ENCODE measurements at regions not wholly inside any gene's neighbourhood (a gene's known extent, or its start where the extent isn't known, plus 50 kb on each side); places are given as distances from the start of the nearest gene placed in this dataset.
"Not testable (repeated sequence)": the region's sequence is repeated elsewhere in the genome, so short reads cannot be mapped to it uniquely, and the experiment has no call there.

DNA sequence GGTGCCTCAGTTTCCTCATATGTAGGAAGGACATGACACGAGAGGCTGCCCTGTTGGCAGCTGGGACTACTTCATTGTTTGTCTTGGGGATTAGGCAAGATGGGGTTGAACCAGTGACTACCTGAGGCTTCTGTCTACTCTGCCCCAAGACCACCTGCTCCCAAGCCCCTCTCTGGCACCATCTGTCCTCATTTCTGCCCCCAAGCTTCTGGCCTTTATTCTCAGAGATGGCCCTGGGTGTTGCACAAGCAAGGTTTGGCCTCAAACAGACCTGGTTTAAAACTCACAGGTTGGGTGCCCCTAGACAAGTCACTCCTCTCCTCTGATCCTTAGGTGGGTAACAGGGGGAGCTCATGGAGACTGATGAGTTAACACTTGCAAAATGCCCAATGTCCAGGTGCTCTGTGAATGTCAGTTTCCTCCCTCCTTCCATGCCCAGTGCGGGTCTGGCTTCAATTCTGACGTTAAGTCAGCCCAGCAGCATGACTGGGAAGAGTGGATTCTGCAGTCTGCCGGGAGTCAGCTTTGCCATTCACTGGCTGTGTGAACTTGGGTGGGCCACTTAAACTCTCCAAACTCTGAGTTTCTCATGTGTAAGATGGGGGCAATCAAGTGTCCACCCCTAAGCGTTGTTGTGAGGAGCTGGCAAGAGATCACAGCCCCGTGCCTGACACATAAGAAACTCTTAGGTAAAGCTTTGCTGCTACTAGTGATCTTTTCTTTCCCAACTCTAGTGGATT lies 84.5 kb upstream of the TOX2 start:
- H3K9me3 Mint-ChIP-seq, result peaks cover 5% of the 10 kb centered on the region
- no peak overlapping the region for H3K27ac Mint-ChIP-seq
- H3K4me3 Mint-ChIP-seq, result no peak overlapping the region
- no peaks in the 10 kb centered on the region for H3K4me1 Mint-ChIP-seq
- H3K27me3 Mint-ChIP-seq (ENCODE audit: low read depth, poor library complexity), result peaks cover 47% of the 10 kb centered on the region
- TF ChIP-seq, protein P1, sequence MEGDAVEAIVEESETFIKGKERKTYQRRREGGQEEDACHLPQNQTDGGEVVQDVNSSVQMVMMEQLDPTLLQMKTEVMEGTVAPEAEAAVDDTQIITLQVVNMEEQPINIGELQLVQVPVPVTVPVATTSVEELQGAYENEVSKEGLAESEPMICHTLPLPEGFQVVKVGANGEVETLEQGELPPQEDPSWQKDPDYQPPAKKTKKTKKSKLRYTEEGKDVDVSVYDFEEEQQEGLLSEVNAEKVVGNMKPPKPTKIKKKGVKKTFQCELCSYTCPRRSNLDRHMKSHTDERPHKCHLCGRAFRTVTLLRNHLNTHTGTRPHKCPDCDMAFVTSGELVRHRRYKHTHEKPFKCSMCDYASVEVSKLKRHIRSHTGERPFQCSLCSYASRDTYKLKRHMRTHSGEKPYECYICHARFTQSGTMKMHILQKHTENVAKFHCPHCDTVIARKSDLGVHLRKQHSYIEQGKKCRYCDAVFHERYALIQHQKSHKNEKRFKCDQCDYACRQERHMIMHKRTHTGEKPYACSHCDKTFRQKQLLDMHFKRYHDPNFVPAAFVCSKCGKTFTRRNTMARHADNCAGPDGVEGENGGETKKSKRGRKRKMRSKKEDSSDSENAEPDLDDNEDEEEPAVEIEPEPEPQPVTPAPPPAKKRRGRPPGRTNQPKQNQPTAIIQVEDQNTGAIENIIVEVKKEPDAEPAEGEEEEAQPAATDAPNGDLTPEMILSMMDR (IDR thresholded peaks at IDR 0.05), result no peak
- DNase-seq, result no peak
- no peaks in the 10 kb centered on the region for H3K36me3 Mint-ChIP-seq (ENCODE audit: low read depth)

DNA sequence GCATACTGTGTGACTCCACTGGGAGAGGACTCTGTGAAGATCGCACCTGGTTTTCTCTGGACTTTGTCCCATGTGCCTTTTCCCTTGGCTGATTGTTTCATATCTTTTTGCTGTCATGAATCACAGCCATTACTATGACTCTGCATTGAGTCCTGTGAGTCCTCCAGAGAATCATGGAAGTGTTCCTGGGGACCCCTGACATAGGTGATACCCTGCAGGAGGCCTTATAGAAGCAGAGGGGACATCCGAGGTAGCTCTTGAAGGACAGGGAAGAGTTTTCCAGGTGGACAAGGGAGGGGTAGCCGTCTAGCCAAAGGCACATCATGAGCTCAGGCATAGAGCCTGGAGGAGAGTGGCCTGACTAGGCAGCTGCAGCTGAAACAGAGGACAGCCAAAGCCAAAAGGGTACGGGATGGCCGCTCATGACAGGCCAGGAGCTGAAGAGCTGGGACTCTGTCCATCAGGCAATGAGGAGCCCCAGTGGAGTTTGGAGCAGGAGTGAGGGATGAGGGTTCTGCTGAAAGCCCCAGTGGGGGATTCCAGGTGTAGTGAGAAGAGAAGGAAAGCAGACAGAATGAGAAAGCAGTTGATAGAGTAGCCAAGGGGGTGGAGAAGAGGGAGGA lies 86.6 kb upstream of the TOX2 start:
- TF ChIP-seq, protein P1 (IDR thresholded peaks at IDR 0.05), result no peak
- Mint-ChIP-seq H3K27ac (no peak overlapping the region), H3K27me3 (ENCODE audit: low read depth, poor library complexity) (peaks cover 48% of the 10 kb centered on the region), H3K4me3 (no peak overlapping the region), H3K9me3 (peaks cover 5% of the 10 kb centered on the region), H3K36me3 (ENCODE audit: low read depth) (no peaks in the 10 kb centered on the region), H3K4me1 (no peaks in the 10 kb centered on the region)
- DNase-seq, result no peak

GRCh38 chr20:43826943-43827342 lies 87.7 kb upstream of the TOX2 start:
- not testable (repeated sequence) for DNase-seq; H3K27ac Mint-ChIP-seq; H3K9me3 Mint-ChIP-seq; H3K36me3 Mint-ChIP-seq (ENCODE audit: low read depth); H3K4me3 Mint-ChIP-seq; H3K4me1 Mint-ChIP-seq
- peaks cover 43% of the 10 kb centered on the region for H3K27me3 Mint-ChIP-seq (ENCODE audit: low read depth, poor library complexity)

DNA sequence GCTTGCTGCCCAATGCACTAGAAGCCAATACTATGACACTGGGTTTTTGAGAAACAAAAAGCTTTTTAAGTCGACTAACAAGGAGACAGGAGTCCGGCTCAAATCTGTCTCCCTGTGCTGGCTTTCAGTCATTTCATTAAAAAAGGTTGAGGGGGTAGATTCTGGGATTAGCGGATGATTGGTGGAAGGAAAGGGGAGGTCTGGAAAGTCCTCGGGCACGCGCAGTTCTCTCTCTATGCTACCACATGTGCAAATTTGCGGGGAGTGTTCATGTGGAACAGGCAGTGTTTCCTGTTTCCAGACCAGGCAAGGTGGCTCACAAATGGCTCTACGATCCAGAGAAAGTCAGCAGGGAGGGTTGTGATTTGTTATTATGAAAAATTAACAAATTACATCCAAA lies 89.1 kb upstream of the TOX2 start:
- H3K9me3 Mint-ChIP-seq, result peaks cover 1% of the 10 kb centered on the region
- H3K27me3 Mint-ChIP-seq (ENCODE audit: low read depth, poor library complexity), result peaks cover 37% of the 10 kb centered on the region
- H3K36me3 Mint-ChIP-seq (ENCODE audit: low read depth), result no peaks in the 10 kb centered on the region
- H3K4me3 Mint-ChIP-seq, result no peak overlapping the region
- H3K27ac Mint-ChIP-seq, result no peak overlapping the region
- DNase-seq, result no peak
- H3K4me1 Mint-ChIP-seq, result no peaks in the 10 kb centered on the region
- TF ChIP-seq, protein P1 (IDR thresholded peaks at IDR 0.05), result no peak

DNA sequence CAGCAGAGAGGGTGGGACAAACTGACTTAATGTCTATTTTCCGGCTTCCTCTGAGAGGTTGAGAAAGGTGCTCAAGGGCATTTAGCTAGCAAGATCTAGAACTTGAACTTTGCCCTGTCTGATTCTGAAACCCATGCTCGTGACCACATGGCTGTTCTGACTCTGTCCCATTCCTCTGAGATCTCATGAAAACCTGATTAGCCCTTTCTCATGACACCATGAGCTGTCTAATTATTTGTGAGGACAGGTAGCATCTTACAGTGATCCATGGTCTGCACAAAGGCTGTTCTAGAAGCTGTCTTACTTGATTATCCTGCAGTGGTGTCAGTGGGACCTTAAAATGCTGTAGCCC lies 89.6 kb upstream of the TOX2 start:
- TF ChIP-seq, protein P1 (IDR thresholded peaks at IDR 0.05), result no peak
- H3K27me3 Mint-ChIP-seq (ENCODE audit: low read depth, poor library complexity), result peaks cover 34% of the 10 kb centered on the region
- H3K27ac Mint-ChIP-seq, result no peak overlapping the region
- no peaks in the 10 kb centered on the region for H3K9me3 Mint-ChIP-seq
- no peaks in the 10 kb centered on the region for H3K36me3 Mint-ChIP-seq (ENCODE audit: low read depth)
- H3K4me1 Mint-ChIP-seq, result no peaks in the 10 kb centered on the region
- no peak overlapping the region for H3K4me3 Mint-ChIP-seq
- no peak for DNase-seq

GRCh38 chr20:43824309-43825050 lies 90.2 kb upstream of the TOX2 start:
- TF ChIP-seq, protein P1 (IDR thresholded peaks at IDR 0.05), result no peak
- Mint-ChIP-seq H3K9me3 (no peaks in the 10 kb centered on the region), H3K27ac (no peak overlapping the region), H3K36me3 (ENCODE audit: low read depth) (no peaks in the 10 kb centered on the region), H3K27me3 (ENCODE audit: low read depth, poor library complexity) (peaks cover 34% of the 10 kb centered on the region), H3K4me3 (no peak overlapping the region), H3K4me1 (no peaks in the 10 kb centered on the region)
- DNase-seq, result peak; percentile 34

Measured in nephron progenitor cell (in vitro differentiated cells).